Astrocyte (in vitro differentiated cells and primary cell): ENCODE measurements at regions not wholly inside any gene's neighbourhood (a gene's known extent, or its start where the extent isn't known, plus 50 kb on each side); places are given as distances from the start of the nearest gene placed in this dataset.

Experiments
- EZH2 ChIP-seq: IDR thresholded peaks from 2 replicates; pipeline ENCODE4 v1.6.1; 2012; ENCODE audit warnings: mild to moderate bottlenecking, low read length, inconsistent platforms; ENCODE audit not compliant: insufficient read depth
- TF ChIP-seq, protein P1 (sequence below): IDR thresholded peaks from 2 replicates; pipeline ENCODE4 v1.5.1; 2011; ENCODE audit warnings: low read depth, mild to moderate bottlenecking, inconsistent platforms, low read length, moderate library complexity; ENCODE audit not compliant: insufficient read depth

DNA sequence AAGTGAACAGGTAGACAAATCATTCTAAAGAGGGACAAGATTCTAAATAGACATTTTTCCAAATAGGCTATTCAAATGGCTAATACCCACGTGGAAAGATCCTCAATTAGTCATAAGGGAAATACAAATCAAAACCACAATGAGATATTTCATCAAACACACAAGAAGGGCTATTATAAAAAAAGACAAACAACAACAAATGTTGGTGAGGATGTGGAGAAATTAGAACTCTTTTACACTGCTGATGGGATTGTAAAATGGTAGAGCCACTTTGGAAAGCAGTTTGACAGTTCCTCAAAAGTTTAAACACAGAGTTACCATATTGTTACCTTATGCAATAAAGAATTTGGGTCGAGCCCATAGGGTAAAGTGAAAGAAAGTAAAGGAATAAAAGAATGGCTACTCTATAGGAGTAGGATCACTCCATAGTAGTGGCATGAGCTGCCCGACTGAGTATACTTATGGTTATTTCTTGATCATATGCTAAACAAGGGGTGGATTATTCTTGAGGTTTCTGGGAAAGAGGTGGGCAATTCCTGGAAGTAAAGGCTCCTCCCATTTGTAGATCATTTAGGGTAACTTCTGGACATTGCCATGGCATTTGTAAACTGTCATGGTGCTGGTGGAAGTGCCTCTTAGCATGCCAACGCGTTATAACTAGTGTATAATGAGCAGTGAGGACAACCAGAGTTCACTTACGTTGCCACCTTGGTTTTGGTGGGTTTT lies 58.9 kb upstream of the FAM9C start:
- TF ChIP-seq, protein P1, sequence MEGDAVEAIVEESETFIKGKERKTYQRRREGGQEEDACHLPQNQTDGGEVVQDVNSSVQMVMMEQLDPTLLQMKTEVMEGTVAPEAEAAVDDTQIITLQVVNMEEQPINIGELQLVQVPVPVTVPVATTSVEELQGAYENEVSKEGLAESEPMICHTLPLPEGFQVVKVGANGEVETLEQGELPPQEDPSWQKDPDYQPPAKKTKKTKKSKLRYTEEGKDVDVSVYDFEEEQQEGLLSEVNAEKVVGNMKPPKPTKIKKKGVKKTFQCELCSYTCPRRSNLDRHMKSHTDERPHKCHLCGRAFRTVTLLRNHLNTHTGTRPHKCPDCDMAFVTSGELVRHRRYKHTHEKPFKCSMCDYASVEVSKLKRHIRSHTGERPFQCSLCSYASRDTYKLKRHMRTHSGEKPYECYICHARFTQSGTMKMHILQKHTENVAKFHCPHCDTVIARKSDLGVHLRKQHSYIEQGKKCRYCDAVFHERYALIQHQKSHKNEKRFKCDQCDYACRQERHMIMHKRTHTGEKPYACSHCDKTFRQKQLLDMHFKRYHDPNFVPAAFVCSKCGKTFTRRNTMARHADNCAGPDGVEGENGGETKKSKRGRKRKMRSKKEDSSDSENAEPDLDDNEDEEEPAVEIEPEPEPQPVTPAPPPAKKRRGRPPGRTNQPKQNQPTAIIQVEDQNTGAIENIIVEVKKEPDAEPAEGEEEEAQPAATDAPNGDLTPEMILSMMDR, result no peak
- TF ChIP-seq EZH2, result no peak
